T-cell (primary cell): ENCODE measurements at regions not wholly inside any gene's neighbourhood (a gene's known extent, or its start where the extent isn't known, plus 50 kb on each side); places are given as distances from the start of the nearest gene placed in this dataset.

Experiments used
- ATAC-seq, 4 experiments: fragments of 200-7000 bp in 3 of 4; fragments of 150-1000 bp in 1 of 4; cut with Tn5 transposase; replicated peaks in 1 of 4; 1 replicate in 3 of 4; 2 replicates in 1 of 4; pipeline ENCODE4 v1.10.0; 2021; ENCODE audit warnings: moderate library complexity in 3 of 4, mild to moderate bottlenecking in 2 of 4, moderate number of reproducible peaks in 1 of 4
- CTCF ChIA-PET, 2 donors: fragments of 300-600 bp; sonication (Branson Sonifier 250); formaldehyde crosslinking; loops; one replicate each; lab custom pipeline; 2022; ENCODE audit warnings: antibody characterized with exemption in 2 of 2; lab: Charles Lee
- POLR2A ChIA-PET, 2 donors: fragments of 300-600 bp; sonication (Branson Sonifier 250); formaldehyde crosslinking; loops; one replicate each; lab custom pipeline; 2022; ENCODE audit warnings: antibody characterized with exemption in 2 of 2; lab: Charles Lee
- DNase-seq, 35 experiments: peaks; one replicate each; pipeline versions ENCODE4 v3.0.0 to v3.0.0-alpha.2; 2013 to 2023
- H3K27ac ChIP-seq: one replicate; pipeline ENCODE4 v1.5.1; 2013; ENCODE audit warnings: low read length
- H3K27me3 ChIP-seq, 2 experiments: replicated peaks in 1 of 2; 1 replicate in 1 of 2; 2 replicates in 1 of 2; pipeline versions ENCODE4 v1.6.1 to v1.7.0; 2013; ENCODE audit warnings: low read length in 1 of 2, mixed read lengths in 1 of 2; ENCODE audit not compliant: control insufficient read depth in 2 of 2, insufficient read depth in 2 of 2; ENCODE audit errors: extremely low read depth in 1 of 2
- H3K36me3 ChIP-seq, 2 donors: 1 replicate in 1 of 2; 2 replicates in 1 of 2; pipeline versions ENCODE4 v1.6.1 to v1.7.0; 2013; ENCODE audit warnings: low read length in 1 of 2; ENCODE audit not compliant: control insufficient read depth in 2 of 2, insufficient read depth in 1 of 2; ENCODE audit errors: extremely low read depth in 1 of 2
- H3K4me1 ChIP-seq, 2 experiments: 1 replicate in 1 of 2; 2 replicates in 1 of 2; pipeline versions ENCODE4 v1.6.1 to v1.7.0; 2013; ENCODE audit warnings: low read length in 2 of 2, mixed read lengths in 1 of 2; ENCODE audit not compliant: insufficient read depth in 2 of 2, control insufficient read depth in 1 of 2; ENCODE audit errors: extremely low read depth in 1 of 2
- H3K4me3 ChIP-seq, 2 donors: 1 replicate in 1 of 2; 2 replicates in 1 of 2; pipeline versions ENCODE4 v1.5.1 to v1.7.0; 2013; ENCODE audit warnings: mild to moderate bottlenecking in 2 of 2, low read length in 1 of 2, moderate library complexity in 1 of 2; ENCODE audit not compliant: control insufficient read depth in 1 of 2; ENCODE audit errors: extremely low read depth in 1 of 2
- H3K9me3 ChIP-seq: 2 replicates; pipeline ENCODE4 v1.7.0; 2013
- H3K27ac Mint-ChIP-seq, 2 donors: one replicate each; pipeline ENCODE4 v1.8.0; 2020 to 2021; ENCODE audit warnings: mild to moderate bottlenecking in 2 of 2, mixed read lengths in 2 of 2
- H3K27me3 Mint-ChIP-seq, 2 donors: one replicate each; pipeline ENCODE4 v1.8.0; 2021 to 2022; ENCODE audit warnings: mixed read lengths in 2 of 2
- H3K36me3 Mint-ChIP-seq: one replicate; pipeline ENCODE4 v1.8.0; 2021; ENCODE audit warnings: mixed read lengths
- H3K4me1 Mint-ChIP-seq, 3 donors: one replicate each; pipeline ENCODE4 v1.8.0; 2020 to 2022; ENCODE audit warnings: mixed read lengths in 3 of 3, mild to moderate bottlenecking in 1 of 3
- H3K4me3 Mint-ChIP-seq, 3 donors: one replicate each; pipeline ENCODE4 v1.8.0; 2020 to 2022; ENCODE audit warnings: mild to moderate bottlenecking in 3 of 3, mixed read lengths in 3 of 3, moderate library complexity in 3 of 3
- H3K9me3 Mint-ChIP-seq, 3 donors: one replicate each; pipeline ENCODE4 v1.8.0; 2020 to 2022; ENCODE audit warnings: mixed read lengths in 3 of 3
- WGBS: methylation state at CpG from one replicate; pipeline ENCODE4 v1.1.5; 2013; ENCODE audit warnings: missing lambda C conversion rate; ENCODE audit not compliant: insufficient coverage; 5-methylcytosine and 5-hydroxymethylcytosine counted together

DNA sequence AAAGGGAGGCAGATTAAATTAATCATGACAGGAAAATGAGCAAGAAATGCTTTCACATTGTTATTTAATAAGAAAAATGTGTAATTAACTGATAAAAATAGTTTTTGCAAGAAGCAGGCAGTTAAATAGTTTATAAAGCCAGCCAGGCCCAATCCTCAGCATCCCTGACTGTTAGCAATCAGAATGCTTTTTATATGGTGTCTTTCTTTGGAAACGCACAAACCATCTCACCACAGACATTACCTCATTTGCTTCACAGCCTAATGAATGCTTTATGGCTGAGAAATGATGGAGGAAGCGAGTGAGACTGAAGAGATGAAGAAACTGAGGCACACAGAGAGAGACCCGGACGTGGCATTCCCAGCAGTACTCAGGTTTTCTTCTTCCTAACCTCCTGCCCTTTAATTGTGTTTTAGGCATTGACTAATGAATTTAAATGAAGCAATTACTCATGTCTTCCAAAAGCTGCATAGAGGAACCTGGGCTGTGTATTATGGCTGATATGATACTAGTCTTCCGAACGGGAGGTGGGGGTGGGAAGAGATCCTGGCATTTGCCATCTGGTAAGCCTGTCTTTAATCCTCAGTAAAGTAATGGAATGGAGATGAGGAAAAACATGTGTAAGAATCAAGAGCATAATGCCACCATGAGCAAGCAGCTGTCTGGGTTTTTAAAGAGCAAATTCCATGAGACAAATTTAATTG, 116.1 kb upstream of the LMO4 start:
- Mint-ChIP-seq H3K9me3 (peaks cover 0 to 10% (median 8%) of the 10 kb centered on the region in 3 donors), H3K4me3 (no peak overlapping the region), H3K4me1 (no peaks in the 10 kb centered on the region), H3K27ac (no peak overlapping the region), H3K27me3 (peaks cover 0 to 19% of the 10 kb centered on the region in 2 donors), H3K36me3 (no peaks in the 10 kb centered on the region)
- H3K27me3 ChIP-seq, result peaks cover 0 to 3% of the 10 kb centered on the region in 2 experiments
- H3K4me3 ChIP-seq, result no peak overlapping the region
- H3K36me3 ChIP-seq, result no peaks in the 10 kb centered on the region
- no peaks in the 10 kb centered on the region for H3K9me3 ChIP-seq
- CTCF ChIA-PET, result interaction anchor here in 1 of 2 donors (0.7 kb wide), 1 partner anchor 725 kb away, joined by 7 read pairs; no protein-coding TSS in a partner anchor
- POLR2A ChIA-PET, result no interaction called here
- ATAC-seq (no peak), DNase-seq (no peak)
- no peaks in the 10 kb centered on the region for H3K4me1 ChIP-seq
- H3K27ac ChIP-seq, result no peak overlapping the region
- WGBS, result 100% methylated on average over 2 of the region's 6 CpGs

DNA sequence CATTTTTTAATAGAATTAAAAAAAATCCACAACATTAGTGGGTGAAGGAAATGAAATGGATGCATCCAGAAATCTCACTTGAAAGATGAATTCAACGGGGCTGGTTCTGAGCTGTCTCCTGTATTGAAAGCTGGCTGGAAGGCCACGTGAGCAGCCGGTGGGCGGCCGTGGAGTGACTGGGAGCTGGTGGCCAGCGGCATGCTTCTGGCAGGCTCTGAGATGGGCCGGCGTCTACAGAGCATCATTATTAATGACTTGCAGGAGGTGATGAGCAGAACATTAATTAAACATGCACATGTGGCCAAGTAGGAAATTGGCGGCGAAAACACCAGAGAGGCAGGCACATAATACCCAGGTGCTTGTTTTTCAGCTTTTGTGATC, 115.6 kb upstream of the LMO4 start:
- POLR2A ChIA-PET, result no interaction called here

GRCh38 chr1:87215592-87215991, 113.1 kb upstream of the LMO4 start:
- Histone ChIP-seq H3K9me3 (no peaks in the 10 kb centered on the region), H3K27me3 (peaks cover 0 to 3% of the 10 kb centered on the region in 2 experiments), H3K27ac (no peak overlapping the region), H3K4me3 (no peak overlapping the region), H3K36me3 (no peaks in the 10 kb centered on the region), H3K4me1 (no peaks in the 10 kb centered on the region)
- H3K4me3 Mint-ChIP-seq, result no peak overlapping the region
- H3K27me3 Mint-ChIP-seq, result peaks cover 0 to 9% of the 10 kb centered on the region in 2 donors
- ATAC-seq (no peak), DNase-seq (no peak)
- ChIA-PET POLR2A (no interaction called here), CTCF (interaction anchor here in 1 of 2 donors (0.5 kb wide), 1 partner anchor 538 kb away, joined by 3 read pairs; no protein-coding TSS in a partner anchor)
- peaks cover 0 to 10% (median 8%) of the 10 kb centered on the region in 3 donors for H3K9me3 Mint-ChIP-seq
- H3K36me3 Mint-ChIP-seq, result no peaks in the 10 kb centered on the region
- WGBS, result no CpG with 5 or more reads among the region's 1 CpG
- no peaks in the 10 kb centered on the region for H3K4me1 Mint-ChIP-seq
- no peak overlapping the region for H3K27ac Mint-ChIP-seq

More for the DNA sequence above, 115.6 kb upstream of the LMO4 start:
- no peak overlapping the region for H3K27ac Mint-ChIP-seq
- H3K27me3 ChIP-seq, result peaks cover 0 to 3% of the 10 kb centered on the region in 2 experiments
- H3K4me3 Mint-ChIP-seq, result no peak overlapping the region
- no peaks in the 10 kb centered on the region for H3K4me1 ChIP-seq
- no peak for ATAC-seq
- no peak overlapping the region for H3K4me3 ChIP-seq
- DNase-seq, result no peak
- peaks cover 0 to 19% of the 10 kb centered on the region in 2 donors for H3K27me3 Mint-ChIP-seq
- H3K4me1 Mint-ChIP-seq, result no peaks in the 10 kb centered on the region
- H3K36me3 ChIP-seq, result no peaks in the 10 kb centered on the region
- 94% methylated on average over 9 of the region's 10 CpGs for WGBS
- CTCF ChIA-PET, result interaction anchor here in 1 of 2 donors (0.6 kb wide), 1 partner anchor 491 kb away, joined by 3 read pairs; no protein-coding TSS in a partner anchor
- no peaks in the 10 kb centered on the region for H3K9me3 ChIP-seq
- no peak overlapping the region for H3K27ac ChIP-seq
- peaks cover 0 to 10% (median 8%) of the 10 kb centered on the region in 3 donors for H3K9me3 Mint-ChIP-seq
- H3K36me3 Mint-ChIP-seq, result no peaks in the 10 kb centered on the region

GRCh38 chr1:87218618-87219017, 110.1 kb upstream of the LMO4 start:
- no peaks in the 10 kb centered on the region for H3K36me3 ChIP-seq
- no peak overlapping the region for H3K4me3 Mint-ChIP-seq
- H3K4me1 ChIP-seq, result no peaks in the 10 kb centered on the region
- H3K27ac ChIP-seq, result no peak overlapping the region
- WGBS, result no CpG with 5 or more reads among the region's 2 CpGs
- DNase-seq, result no peak
- no peaks in the 10 kb centered on the region for H3K4me1 Mint-ChIP-seq
- ChIA-PET POLR2A (no interaction called here), CTCF (no interaction called here)
- no peaks in the 10 kb centered on the region for H3K27me3 ChIP-seq
- no peak overlapping the region for H3K27ac Mint-ChIP-seq
- ATAC-seq, result no peak
- no peaks in the 10 kb centered on the region for H3K9me3 ChIP-seq
- H3K4me3 ChIP-seq, result no peak overlapping the region
- no peaks in the 10 kb centered on the region for H3K36me3 Mint-ChIP-seq
- no peaks in the 10 kb centered on the region for H3K27me3 Mint-ChIP-seq
- H3K9me3 Mint-ChIP-seq, result peaks cover 0 to 13% (median 10%) of the 10 kb centered on the region in 3 donors

- ATAC-seq (no peak), DNase-seq (no peak)
- no peaks in the 10 kb centered on the region for H3K27me3 ChIP-seq
- H3K36me3 ChIP-seq, result no peaks in the 10 kb centered on the region
- no peak overlapping the region for H3K4me3 ChIP-seq
- POLR2A ChIA-PET, result no interaction called here
- Mint-ChIP-seq H3K9me3 (peaks cover 0 to 15% (median 10%) of the 10 kb centered on the region in 3 donors), H3K36me3 (no peaks in the 10 kb centered on the region), H3K4me1 (no peaks in the 10 kb centered on the region), H3K27ac (no peak overlapping the region), H3K27me3 (no peaks in the 10 kb centered on the region), H3K4me3 (no peak overlapping the region)
- no peak overlapping the region for H3K27ac ChIP-seq
- H3K9me3 ChIP-seq, result no peaks in the 10 kb centered on the region
- H3K4me1 ChIP-seq, result no peaks in the 10 kb centered on the region
- CTCF ChIA-PET, result no interaction called here
- WGBS, result 50% methylated on average over 1 of the region's 1 CpG
These were observed 109.5 kb upstream of the LMO4 start for GRCh38 chr1:87219141-87219540.

DNA sequence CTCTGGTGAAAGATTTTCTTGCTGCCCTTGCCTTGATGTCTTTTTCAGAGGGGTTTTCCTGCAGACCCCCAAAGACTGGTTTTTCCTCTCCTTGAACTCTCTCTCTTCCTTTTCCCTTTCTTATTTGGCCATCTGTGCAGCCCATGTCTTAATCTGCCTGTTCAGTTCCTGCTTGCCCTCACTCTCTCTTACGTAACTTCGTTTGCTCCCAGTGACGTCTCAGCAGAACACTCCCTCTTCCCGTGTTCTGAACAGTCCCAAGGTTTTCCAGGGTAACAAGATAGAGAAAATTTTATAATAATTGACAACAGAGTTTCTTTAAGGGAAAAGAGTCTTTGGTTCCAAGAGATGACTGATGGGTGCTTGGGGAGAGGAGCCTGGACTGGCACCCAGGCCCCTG, 109.1 kb upstream of the LMO4 start:
- ChIA-PET CTCF (no interaction called here), POLR2A (no interaction called here)
- no peak overlapping the region for H3K27ac ChIP-seq
- no peaks in the 10 kb centered on the region for H3K36me3 ChIP-seq
- no peaks in the 10 kb centered on the region for H3K36me3 Mint-ChIP-seq
- H3K4me3 Mint-ChIP-seq, result no peak overlapping the region
- no peak for ATAC-seq
- no peak overlapping the region for H3K4me3 ChIP-seq
- no peaks in the 10 kb centered on the region for H3K27me3 Mint-ChIP-seq
- no peaks in the 10 kb centered on the region for H3K9me3 ChIP-seq
- H3K4me1 Mint-ChIP-seq, result no peaks in the 10 kb centered on the region
- no peaks in the 10 kb centered on the region for H3K4me1 ChIP-seq
- H3K9me3 Mint-ChIP-seq, result peaks cover 0 to 15% (median 10%) of the 10 kb centered on the region in 3 donors
- no peaks in the 10 kb centered on the region for H3K27me3 ChIP-seq
- no CpG with 5 or more reads among the region's 4 CpGs for whole genome bisulfite sequencing
- no peak for DNase-seq
- no peak overlapping the region for H3K27ac Mint-ChIP-seq
